Mesothelial cell of epicardium (in vitro differentiated cells): ENCODE measurements at regions not wholly inside any gene's neighbourhood (a gene's known extent, or its start where the extent isn't known, plus 50 kb on each side); places are given as distances from the start of the nearest gene placed in this dataset.
"Not testable (repeated sequence)": the region's sequence is repeated elsewhere in the genome, so short reads cannot be mapped to it uniquely, and the experiment has no call there.

ENCODE experiments used
- DNase-seq, 2 experiments: peaks; one replicate each; pipeline ENCODE4 v3.0.0; 2021; ENCODE audit warnings: low spot score in 2 of 2; ENCODE audit not compliant: unreplicated experiment in 2 of 2
- H3K27ac Mint-ChIP-seq: 2 replicates; pipeline ENCODE4 v1.8.0; 2021; ENCODE audit warnings: mixed read lengths
- H3K27me3 Mint-ChIP-seq: 2 replicates; pipeline ENCODE4 v1.8.0; 2021; ENCODE audit warnings: low read depth, mixed read lengths
- H3K36me3 Mint-ChIP-seq: 2 replicates; pipeline ENCODE4 v1.8.0; 2021; ENCODE audit warnings: mixed read lengths
- H3K4me1 Mint-ChIP-seq: 2 replicates; pipeline ENCODE4 v1.8.0; 2021; ENCODE audit warnings: mixed read lengths
- H3K4me3 Mint-ChIP-seq: 2 replicates; pipeline ENCODE4 v1.8.0; 2021; ENCODE audit warnings: mild to moderate bottlenecking, moderate library complexity, mixed read lengths
- H3K9me3 Mint-ChIP-seq: 2 replicates; pipeline ENCODE4 v1.8.0; 2021; ENCODE audit warnings: mixed read lengths
- CTCF ChIP-seq: fragments of 200-600 bp; sonication (generic); IDR thresholded peaks from one replicate; pipeline ENCODE4 v1.5.0; 2021; ENCODE audit warnings: antibody characterized with exemption; ENCODE audit not compliant: unreplicated experiment

- TF ChIP-seq CTCF, result no peak
- H3K4me3 Mint-ChIP-seq, result no peak overlapping the region
- no peak overlapping the region for H3K27ac Mint-ChIP-seq
- no peaks in the 10 kb centered on the region for H3K27me3 Mint-ChIP-seq
- no peaks in the 10 kb centered on the region for H3K9me3 Mint-ChIP-seq
- no peaks in the 10 kb centered on the region for H3K36me3 Mint-ChIP-seq
- peaks cover 16% of the 10 kb centered on the region for H3K4me1 Mint-ChIP-seq
- no peak for DNase-seq
These were observed 73.9 kb upstream of the HPCAL1 start for GRCh38 chr2:10228611-10229365.

- H3K4me3 Mint-ChIP-seq, result no peak overlapping the region
- H3K27me3 Mint-ChIP-seq, result no peaks in the 10 kb centered on the region
- H3K9me3 Mint-ChIP-seq, result no peaks in the 10 kb centered on the region
- no peak for DNase-seq
- H3K36me3 Mint-ChIP-seq, result no peaks in the 10 kb centered on the region
- TF ChIP-seq CTCF, result no peak
- peaks cover 16% of the 10 kb centered on the region for H3K4me1 Mint-ChIP-seq
- no peak overlapping the region for H3K27ac Mint-ChIP-seq
These were observed 73.1 kb upstream of the HPCAL1 start for GRCh38 chr2:10229462-10230099.

- H3K4me1 Mint-ChIP-seq, result peaks cover 15% of the 10 kb centered on the region
- no peak overlapping the region for H3K27ac Mint-ChIP-seq
- H3K4me3 Mint-ChIP-seq, result no peak overlapping the region
- H3K9me3 Mint-ChIP-seq, result no peaks in the 10 kb centered on the region
- no peaks in the 10 kb centered on the region for H3K27me3 Mint-ChIP-seq
- DNase-seq, result no peak
- TF ChIP-seq CTCF, result no peak
- no peaks in the 10 kb centered on the region for H3K36me3 Mint-ChIP-seq
These were observed 72.2 kb upstream of the HPCAL1 start for GRCh38 chr2:10230499-10230898.

- H3K27me3 Mint-ChIP-seq, H3K9me3 Mint-ChIP-seq, H3K27ac Mint-ChIP-seq, H3K4me3 Mint-ChIP-seq, DNase-seq, H3K36me3 Mint-ChIP-seq: not testable (repeated sequence)
- peaks cover 11% of the 10 kb centered on the region for H3K4me1 Mint-ChIP-seq
These were observed 71.8 kb upstream of the HPCAL1 start for GRCh38 chr2:10230921-10231320.

GRCh38 chr2:10231551-10232085 lies 71.1 kb upstream of the HPCAL1 start:
- no peak for DNase-seq
- H3K4me3 Mint-ChIP-seq, result no peak overlapping the region
- H3K27ac Mint-ChIP-seq, result no peak overlapping the region
- TF ChIP-seq CTCF, result no peak
- no peaks in the 10 kb centered on the region for H3K9me3 Mint-ChIP-seq
- no peaks in the 10 kb centered on the region for H3K27me3 Mint-ChIP-seq
- peaks cover 9% of the 10 kb centered on the region for H3K4me1 Mint-ChIP-seq
- no peaks in the 10 kb centered on the region for H3K36me3 Mint-ChIP-seq

- H3K27me3 Mint-ChIP-seq, result no peaks in the 10 kb centered on the region
- H3K4me3 Mint-ChIP-seq, result no peak overlapping the region
- peaks cover 9% of the 10 kb centered on the region for H3K4me1 Mint-ChIP-seq
- no peak overlapping the region for H3K27ac Mint-ChIP-seq
- no peaks in the 10 kb centered on the region for H3K36me3 Mint-ChIP-seq
- no peak for TF ChIP-seq CTCF
- no peaks in the 10 kb centered on the region for H3K9me3 Mint-ChIP-seq
- DNase-seq, result no peak
These were observed 70.4 kb upstream of the HPCAL1 start for GRCh38 chr2:10232096-10232815.
